Right renal pelvis (tissue), 4 donors: ENCODE measurements at regions not wholly inside any gene's neighbourhood (a gene's known extent, or its start where the extent isn't known, plus 50 kb on each side); places are given as distances from the start of the nearest gene placed in this dataset.

ENCODE experiments used
- DNase-seq, 4 donors: peaks; one replicate each; pipeline ENCODE4 v3.0.0-alpha.2; 2013; ENCODE audit warnings: low read depth in 4 of 4, low spot score in 3 of 4, missing footprints in 1 of 4

GRCh38 chr17:65446838-65447526, 114.5 kb downstream of the AXIN2 start:
- no peak for DNase-seq

- DNase-seq = no peak
These were observed 115.4 kb downstream of the AXIN2 start for GRCh38 chr17:65446043-65446442.

GRCh38 chr17:65444049-65444448, 117.4 kb downstream of the AXIN2 start:
- no peak for DNase-seq

GRCh38 chr17:65442691-65443090, 118.8 kb downstream of the AXIN2 start:
- no peak for DNase-seq

GRCh38 chr17:65442250-65442649, 119.2 kb downstream of the AXIN2 start:
- no peak for DNase-seq

GRCh38 chr17:65441053-65441605, 120.3 kb downstream of the AXIN2 start:
- no peak for DNase-seq

GRCh38 chr17:65438708-65439294, 122.6 kb downstream of the AXIN2 start:
- DNase-seq = no peak

- no peak for DNase-seq
These were observed 123.3 kb downstream of the AXIN2 start for GRCh38 chr17:65438173-65438572.

GRCh38 chr17:65436871-65437270, 124.6 kb downstream of the AXIN2 start:
- no peak for DNase-seq

GRCh38 chr17:65434878-65435277, 126.6 kb downstream of the AXIN2 start:
- DNase-seq = no peak

GRCh38 chr17:65434251-65434650, 127.2 kb downstream of the AXIN2 start:
- no peak for DNase-seq

- no peak for DNase-seq
These were observed 127.9 kb downstream of the AXIN2 start for GRCh38 chr17:65433592-65433991.

- DNase-seq = no peak
These were observed 128.3 kb downstream of the AXIN2 start for GRCh38 chr17:65433157-65433556.

- no peak for DNase-seq
These were observed 130.3 kb downstream of the AXIN2 start for GRCh38 chr17:65431116-65431515.

GRCh38 chr17:65430209-65430833, 131.1 kb downstream of the AXIN2 start:
- no peak for DNase-seq

- no peak for DNase-seq
These were observed 137.9 kb downstream of the AXIN2 start for GRCh38 chr17:65423346-65424140.

GRCh38 chr17:65418622-65419021, 142.8 kb downstream of the AXIN2 start:
- peak in 1 of 4 donors; percentile 8 for DNase-seq

GRCh38 chr17:65417406-65418221, 143.8 kb downstream of the AXIN2 start:
- no peak for DNase-seq

GRCh38 chr17:65415991-65416390, 145.5 kb downstream of the AXIN2 start:
- DNase-seq = no peak

- DNase-seq = no peak
These were observed 148.1 kb downstream of the AXIN2 start for GRCh38 chr17:65413390-65413789.
